HUES48 (cell line): ENCODE measurements at regions not wholly inside any gene's neighbourhood (a gene's known extent, or its start where the extent isn't known, plus 50 kb on each side); places are given as distances from the start of the nearest gene placed in this dataset.

Source experiments
- H3K27ac ChIP-seq: one replicate; pipeline ENCODE4 v1.7.0; 2013; ENCODE audit warnings: low read depth, low read length, inconsistent platforms
- H3K27me3 ChIP-seq: 2 replicates; pipeline ENCODE4 v1.6.1; 2013; ENCODE audit warnings: mild to moderate bottlenecking, low read length; ENCODE audit not compliant: control insufficient read depth, insufficient read depth
- H3K36me3 ChIP-seq: 2 replicates; pipeline ENCODE4 v1.6.1; 2013; ENCODE audit warnings: low read length; ENCODE audit not compliant: control insufficient read depth, insufficient read depth
- H3K4me1 ChIP-seq: 2 replicates; pipeline ENCODE4 v1.6.1; 2013; ENCODE audit warnings: mild to moderate bottlenecking, low read length; ENCODE audit not compliant: control insufficient read depth, insufficient read depth
- H3K4me3 ChIP-seq: 2 replicates; pipeline ENCODE4 v1.5.1; 2013; ENCODE audit warnings: mild to moderate bottlenecking, low read depth, low read length
- H3K9ac ChIP-seq: 2 replicates; pipeline ENCODE4 v1.6.1; 2013; ENCODE audit warnings: mild to moderate bottlenecking, low read depth, low read length, moderate library complexity
- H3K9me3 ChIP-seq: 2 replicates; pipeline ENCODE4 v1.6.1; 2013; ENCODE audit warnings: low read length; ENCODE audit not compliant: control insufficient read depth, insufficient read depth

DNA sequence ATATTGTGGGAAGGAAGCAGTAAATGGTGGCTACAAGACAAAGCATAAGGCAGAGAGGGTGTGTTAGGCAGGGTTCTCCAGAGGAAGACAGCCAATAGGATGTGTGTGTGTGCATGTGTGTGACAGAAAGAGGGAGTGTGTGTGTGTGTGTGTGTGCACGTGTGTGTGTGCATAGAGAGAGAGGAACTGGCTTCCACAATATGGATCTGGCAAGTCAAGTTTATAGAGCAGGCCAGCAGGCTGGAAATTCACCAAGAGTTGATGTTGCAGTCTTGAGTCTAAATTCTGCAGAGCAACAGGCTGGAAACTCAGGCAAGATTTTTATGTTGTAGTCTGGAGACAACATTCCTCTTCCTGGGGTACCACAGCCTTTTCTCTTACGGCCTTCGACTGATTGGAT lies 374.0 kb downstream of the TNS3 start:
- H3K36me3 ChIP-seq = no peaks in the 10 kb centered on the region
- H3K4me1 ChIP-seq = peaks cover 5% of the 10 kb centered on the region; the same call in 1 of the 2 replicates
- no peaks in the 10 kb centered on the region for H3K27me3 ChIP-seq
- H3K27ac ChIP-seq = no peak overlapping the region
- no peak overlapping the region for H3K9ac ChIP-seq
- H3K4me3 ChIP-seq = no peak overlapping the region
- H3K9me3 ChIP-seq = no peaks in the 10 kb centered on the region; the same call in none of the 2 replicates

DNA sequence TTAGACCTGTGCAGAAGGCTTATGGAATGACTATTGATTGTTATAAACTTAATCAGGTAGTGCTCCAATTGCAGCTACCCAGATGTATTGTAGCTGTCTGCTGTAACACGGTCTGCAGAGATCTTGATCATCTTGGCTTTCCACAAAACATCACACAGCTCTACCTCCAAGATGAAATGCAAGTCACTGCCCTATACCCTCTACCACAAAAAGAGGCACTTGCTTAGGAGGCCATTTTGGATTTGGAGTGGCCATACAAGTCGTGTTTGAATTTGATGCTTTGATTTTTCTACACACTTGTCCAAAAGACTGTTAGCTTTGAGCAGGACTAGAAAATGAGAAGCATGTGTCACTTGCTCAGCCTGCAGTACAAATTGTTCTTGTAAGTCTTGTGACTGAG lies 377.2 kb downstream of the TNS3 start:
- Histone ChIP-seq H3K27ac (no peak overlapping the region), H3K4me1 (no peaks in the 10 kb centered on the region), H3K9ac (no peak overlapping the region), H3K27me3 (no peaks in the 10 kb centered on the region), H3K9me3 (no peaks in the 10 kb centered on the region; the same call in 1 of the 2 replicates), H3K36me3 (no peaks in the 10 kb centered on the region), H3K4me3 (no peak overlapping the region)

DNA sequence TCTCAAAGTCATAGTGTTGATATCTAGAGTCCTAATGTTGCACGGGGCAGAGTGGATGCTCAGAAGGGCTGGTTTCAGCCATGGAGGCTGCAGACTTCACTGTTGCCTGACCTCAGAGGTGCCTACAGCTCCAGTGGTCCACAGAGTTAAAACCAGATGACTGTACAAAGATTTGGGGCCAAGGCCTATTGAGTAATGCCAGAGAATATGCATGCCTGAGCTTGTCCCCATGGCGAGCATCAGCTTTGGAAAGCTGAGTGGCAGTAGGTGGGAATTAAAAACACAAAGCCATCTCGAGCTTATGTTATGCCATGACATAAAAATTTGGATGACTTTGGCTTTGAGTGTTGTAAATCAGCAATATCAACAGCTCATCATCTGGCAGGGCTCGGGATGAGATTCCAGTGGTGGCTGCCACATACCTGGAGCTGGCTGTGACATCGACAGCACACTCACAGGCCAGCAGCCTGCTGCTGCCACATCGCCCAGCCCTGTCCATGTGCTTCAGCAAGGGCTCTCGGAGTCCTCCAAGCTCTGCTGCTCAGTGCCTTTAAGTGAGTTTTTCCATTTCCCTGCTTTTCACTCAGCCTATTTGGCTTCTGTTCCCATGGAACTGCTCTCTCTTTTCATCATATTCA lies 379.6 kb downstream of the TNS3 start:
- Histone ChIP-seq H3K9ac (no peak overlapping the region), H3K4me3 (no peak overlapping the region), H3K36me3 (no peaks in the 10 kb centered on the region), H3K27ac (no peak overlapping the region), H3K4me1 (no peaks in the 10 kb centered on the region), H3K9me3 (no peaks in the 10 kb centered on the region), H3K27me3 (no peaks in the 10 kb centered on the region)

DNA sequence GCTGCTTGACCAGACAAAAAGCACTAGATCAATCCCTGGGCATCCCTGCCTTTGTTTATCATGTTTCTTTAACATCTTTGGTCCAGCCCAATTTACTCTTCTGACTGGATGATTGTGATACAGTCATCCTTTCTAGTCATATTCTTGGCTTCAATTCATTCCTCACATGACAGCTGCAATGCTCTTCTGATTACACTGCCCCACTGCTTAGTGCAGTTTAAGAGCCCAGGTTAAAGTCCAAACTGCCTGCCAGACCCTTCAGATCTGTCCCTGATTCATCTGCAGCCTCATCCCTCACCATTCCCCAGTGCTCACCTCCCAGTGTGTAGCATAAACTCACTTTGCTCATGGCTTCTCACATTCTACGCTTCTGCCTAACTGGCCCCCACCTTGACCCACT lies 383.8 kb downstream of the TNS3 start:
- H3K27ac ChIP-seq = no peak overlapping the region
- H3K4me3 ChIP-seq = no peak overlapping the region
- no peaks in the 10 kb centered on the region for H3K36me3 ChIP-seq
- no peaks in the 10 kb centered on the region for H3K27me3 ChIP-seq
- H3K9me3 ChIP-seq = no peaks in the 10 kb centered on the region
- no peak overlapping the region for H3K9ac ChIP-seq
- no peaks in the 10 kb centered on the region for H3K4me1 ChIP-seq

DNA sequence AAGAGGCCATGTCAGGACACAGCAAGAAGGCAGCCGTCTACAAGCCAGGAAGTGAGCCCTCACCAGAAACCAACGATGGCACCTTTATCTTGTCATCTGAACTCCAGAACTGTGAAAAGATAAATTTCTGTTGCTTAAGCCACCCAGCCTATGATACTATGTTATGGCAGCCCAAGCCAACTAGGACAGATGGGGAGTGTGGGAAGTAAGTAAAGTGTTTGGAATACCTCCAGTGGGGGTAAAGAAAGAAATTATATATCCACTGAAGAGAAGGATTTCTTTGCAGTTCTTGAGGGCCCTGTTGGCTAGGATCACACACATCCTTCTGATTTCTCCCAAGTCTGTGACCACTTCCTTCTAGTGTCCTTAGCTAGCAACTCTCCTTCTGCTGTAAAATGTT lies 384.4 kb downstream of the TNS3 start:
- Histone ChIP-seq H3K9ac (no peak overlapping the region), H3K4me3 (no peak overlapping the region), H3K27me3 (no peaks in the 10 kb centered on the region), H3K27ac (no peak overlapping the region), H3K36me3 (no peaks in the 10 kb centered on the region), H3K4me1 (no peaks in the 10 kb centered on the region), H3K9me3 (no peaks in the 10 kb centered on the region)

DNA sequence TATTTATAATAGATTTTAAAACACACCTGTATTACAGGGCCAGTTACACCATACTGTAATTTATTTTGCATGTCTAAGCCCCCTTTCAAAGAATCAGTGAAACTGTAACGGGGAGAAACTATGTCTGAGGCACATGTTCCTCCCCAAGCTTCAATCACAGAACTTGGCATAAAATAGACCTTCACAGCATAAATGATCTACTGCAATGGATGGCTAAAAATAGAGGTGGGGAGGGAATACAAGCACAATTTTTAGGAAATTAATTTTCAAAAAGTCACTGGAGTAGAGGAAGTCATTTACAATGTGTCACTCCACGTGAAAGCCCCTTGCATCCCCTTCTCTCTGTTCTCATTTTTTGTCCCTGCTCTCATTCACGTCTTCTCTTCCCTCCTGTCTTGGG lies 385.2 kb downstream of the TNS3 start:
- Histone ChIP-seq H3K27ac (no peak overlapping the region), H3K4me3 (no peak overlapping the region), H3K9ac (no peak overlapping the region), H3K9me3 (no peaks in the 10 kb centered on the region), H3K36me3 (no peaks in the 10 kb centered on the region), H3K27me3 (no peaks in the 10 kb centered on the region), H3K4me1 (no peaks in the 10 kb centered on the region)

DNA sequence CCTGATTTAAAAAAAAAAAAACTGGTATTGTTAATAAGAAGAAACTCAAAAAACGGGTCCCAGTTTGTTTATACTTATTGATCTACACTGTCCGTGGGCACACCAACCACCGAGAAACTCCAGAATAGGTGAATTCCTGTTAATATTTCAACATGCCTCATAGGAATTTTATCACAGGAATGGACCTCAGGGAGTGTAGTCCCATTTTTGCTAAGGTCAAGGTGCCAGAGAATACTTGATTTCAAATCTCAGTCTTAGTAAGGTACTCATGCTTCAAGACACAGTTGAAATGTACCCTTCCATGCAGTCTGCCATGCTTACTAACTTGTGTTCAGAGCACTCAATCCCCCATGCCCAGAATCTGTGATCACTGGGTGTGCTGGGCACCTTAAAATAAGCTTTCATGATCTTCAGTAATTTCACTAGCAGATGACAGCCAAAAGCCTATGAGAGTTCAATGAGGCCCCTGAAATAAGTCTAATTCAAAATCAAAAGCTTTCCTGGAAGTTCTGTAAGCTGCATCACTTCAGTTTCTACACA lies 385.7 kb downstream of the TNS3 start:
- Histone ChIP-seq H3K4me3 (no peak overlapping the region), H3K36me3 (no peaks in the 10 kb centered on the region), H3K27ac (no peak overlapping the region), H3K4me1 (no peaks in the 10 kb centered on the region), H3K27me3 (no peaks in the 10 kb centered on the region), H3K9ac (no peak overlapping the region), H3K9me3 (no peaks in the 10 kb centered on the region)

DNA sequence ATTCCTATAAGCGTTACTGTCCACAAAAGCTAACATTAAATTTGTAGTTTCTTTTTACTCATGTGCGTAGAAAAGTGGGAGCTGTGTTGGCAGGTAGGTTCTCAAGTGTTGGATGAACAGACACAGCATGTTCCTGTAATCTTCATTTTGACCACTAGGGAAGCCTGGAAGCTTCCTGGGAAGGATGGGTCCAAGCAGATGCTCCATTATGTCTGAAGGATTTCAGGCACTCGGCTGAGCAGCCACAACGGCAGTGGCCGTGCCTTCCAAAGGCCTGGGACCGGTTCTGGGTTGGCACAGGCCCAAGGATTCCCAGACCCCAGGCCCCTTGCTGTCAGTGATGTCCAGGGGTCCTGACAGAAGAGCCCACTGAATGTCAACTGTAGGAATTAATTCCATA lies 386.3 kb downstream of the TNS3 start:
- H3K9me3 ChIP-seq = no peaks in the 10 kb centered on the region
- H3K9ac ChIP-seq = no peak overlapping the region
- H3K4me3 ChIP-seq = no peak overlapping the region
- no peaks in the 10 kb centered on the region for H3K4me1 ChIP-seq
- no peaks in the 10 kb centered on the region for H3K36me3 ChIP-seq
- H3K27ac ChIP-seq = no peak overlapping the region
- H3K27me3 ChIP-seq = no peaks in the 10 kb centered on the region

DNA sequence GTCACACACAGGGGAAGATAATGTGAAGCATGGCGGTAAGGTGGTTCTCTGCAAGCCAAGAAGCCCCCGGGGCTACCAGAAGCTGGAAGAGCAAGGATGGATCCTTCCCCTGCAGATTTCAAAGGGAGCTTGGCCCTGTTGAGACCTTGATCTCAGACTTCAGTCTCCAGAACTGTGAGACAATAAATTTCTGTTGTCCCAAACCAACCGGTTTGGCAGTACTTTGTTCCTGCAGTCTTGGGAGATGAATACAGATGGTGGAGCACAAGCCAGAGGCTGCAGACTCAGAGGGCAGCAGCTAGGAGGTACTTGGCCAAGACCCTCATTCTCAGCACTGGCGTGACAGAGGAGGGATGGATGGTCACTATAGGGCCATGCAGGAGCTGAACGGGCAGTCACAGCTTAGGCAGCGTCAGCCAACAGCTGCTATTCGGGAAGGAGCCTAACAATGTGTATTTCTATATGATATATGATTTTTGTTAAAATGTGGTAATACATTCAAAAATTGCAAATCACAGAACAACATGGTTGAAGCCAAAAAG lies 387.3 kb downstream of the TNS3 start:
- H3K36me3 ChIP-seq = no peaks in the 10 kb centered on the region
- no peak overlapping the region for H3K27ac ChIP-seq
- H3K9me3 ChIP-seq = no peaks in the 10 kb centered on the region
- no peak overlapping the region for H3K9ac ChIP-seq
- no peaks in the 10 kb centered on the region for H3K4me1 ChIP-seq
- H3K4me3 ChIP-seq = no peak overlapping the region
- no peaks in the 10 kb centered on the region for H3K27me3 ChIP-seq

DNA sequence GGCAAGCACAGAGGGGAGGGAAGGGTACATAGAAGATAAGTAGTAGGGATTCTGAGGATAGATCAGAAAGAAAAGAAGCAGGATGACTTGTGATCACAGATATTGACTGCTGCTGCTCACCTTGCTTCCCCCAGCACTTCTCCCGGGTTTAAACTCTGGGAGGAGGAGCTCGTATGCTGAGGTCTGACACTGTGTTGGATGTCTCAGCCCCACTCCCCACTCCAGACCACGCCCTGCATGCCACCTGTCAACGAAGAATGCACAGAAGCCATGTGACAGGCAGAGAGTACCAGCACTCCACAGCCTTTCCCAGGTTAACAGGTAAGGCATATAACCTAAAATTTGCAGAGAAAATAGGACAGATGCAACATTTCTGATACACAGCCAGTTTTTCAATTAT lies 388.9 kb downstream of the TNS3 start:
- Histone ChIP-seq H3K27ac (no peak overlapping the region), H3K27me3 (no peaks in the 10 kb centered on the region), H3K4me3 (no peak overlapping the region), H3K9me3 (no peaks in the 10 kb centered on the region), H3K4me1 (no peaks in the 10 kb centered on the region), H3K36me3 (no peaks in the 10 kb centered on the region), H3K9ac (no peak overlapping the region)

DNA sequence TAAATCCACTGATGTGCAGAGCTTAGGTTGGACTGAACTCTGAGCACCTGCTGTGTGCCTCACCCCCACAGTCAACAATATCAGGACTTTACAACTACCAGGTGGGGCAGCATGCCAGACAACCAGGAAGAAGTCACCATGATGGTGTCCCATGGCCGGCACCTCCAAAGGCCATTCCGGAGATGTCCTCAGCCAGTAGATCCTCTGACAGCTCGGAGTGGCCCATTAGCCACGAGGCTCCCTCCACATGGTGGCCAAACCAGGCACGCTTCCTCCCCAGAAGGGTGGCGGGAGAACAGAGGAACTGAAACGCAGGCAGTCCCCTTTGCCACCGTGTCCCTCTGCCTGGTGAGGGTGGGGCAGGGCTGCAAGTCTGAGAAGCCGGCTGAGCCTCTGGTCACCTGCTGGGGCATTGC lies 390.0 kb downstream of the TNS3 start:
- no peaks in the 10 kb centered on the region for H3K36me3 ChIP-seq
- no peaks in the 10 kb centered on the region for H3K27me3 ChIP-seq
- H3K4me3 ChIP-seq = no peak overlapping the region
- no peak overlapping the region for H3K27ac ChIP-seq
- H3K9me3 ChIP-seq = no peaks in the 10 kb centered on the region
- no peak overlapping the region for H3K9ac ChIP-seq
- H3K4me1 ChIP-seq = no peaks in the 10 kb centered on the region
